PC-3 (cell line): ENCODE measurements at regions not wholly inside any gene's neighbourhood (a gene's known extent, or its start where the extent isn't known, plus 50 kb on each side); places are given as distances from the start of the nearest gene placed in this dataset.
"Not testable (repeated sequence)": the region's sequence is repeated elsewhere in the genome, so short reads cannot be mapped to it uniquely, and the experiment has no call there.

ENCODE experiments used
- EZH2 ChIP-seq: fragments of 300-600 bp; sonication (generic); IDR thresholded peaks from one replicate; pipeline ENCODE4 v1.6.1; 2017; ENCODE audit warnings: antibody characterized with exemption, mild to moderate bottlenecking, low read length; ENCODE audit not compliant: unreplicated experiment
- EZH2phosphoT487 ChIP-seq: fragments of 300-600 bp; sonication (generic); IDR thresholded peaks from 2 replicates; pipeline ENCODE4 v1.6.1; 2018; ENCODE audit warnings: mild to moderate bottlenecking, antibody characterized with exemption, low read length, borderline replicate concordance
- TF ChIP-seq, protein P1 (sequence below): fragments of 300-600 bp; sonication (generic); conservative IDR thresholded peaks from 2 replicates; pipeline ENCODE4 v1.5.1; 2017; ENCODE audit warnings: antibody characterized with exemption, low read depth, mild to moderate bottlenecking, low read length

DNA sequence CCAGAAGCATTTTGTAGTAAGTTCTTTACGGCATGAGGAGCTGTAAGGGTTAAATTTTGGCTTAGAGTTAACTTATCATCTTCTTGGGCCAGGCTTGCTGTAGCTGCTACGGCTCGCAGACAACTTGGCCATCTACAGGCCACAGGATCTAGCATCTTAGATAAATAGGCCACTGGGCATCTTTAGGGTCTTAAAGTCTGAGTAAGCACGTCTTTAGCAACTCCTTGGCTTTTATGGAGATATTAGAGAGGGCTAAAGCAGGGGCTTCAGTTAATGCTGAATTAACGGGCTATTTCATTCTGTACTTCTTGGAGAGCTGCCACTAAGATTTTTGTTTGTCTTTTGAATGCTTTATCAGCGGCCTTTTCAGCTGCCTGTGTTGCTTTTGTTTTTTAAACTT is 129.0 kb downstream of the ART5 start:
- TF ChIP-seq, protein P1, sequence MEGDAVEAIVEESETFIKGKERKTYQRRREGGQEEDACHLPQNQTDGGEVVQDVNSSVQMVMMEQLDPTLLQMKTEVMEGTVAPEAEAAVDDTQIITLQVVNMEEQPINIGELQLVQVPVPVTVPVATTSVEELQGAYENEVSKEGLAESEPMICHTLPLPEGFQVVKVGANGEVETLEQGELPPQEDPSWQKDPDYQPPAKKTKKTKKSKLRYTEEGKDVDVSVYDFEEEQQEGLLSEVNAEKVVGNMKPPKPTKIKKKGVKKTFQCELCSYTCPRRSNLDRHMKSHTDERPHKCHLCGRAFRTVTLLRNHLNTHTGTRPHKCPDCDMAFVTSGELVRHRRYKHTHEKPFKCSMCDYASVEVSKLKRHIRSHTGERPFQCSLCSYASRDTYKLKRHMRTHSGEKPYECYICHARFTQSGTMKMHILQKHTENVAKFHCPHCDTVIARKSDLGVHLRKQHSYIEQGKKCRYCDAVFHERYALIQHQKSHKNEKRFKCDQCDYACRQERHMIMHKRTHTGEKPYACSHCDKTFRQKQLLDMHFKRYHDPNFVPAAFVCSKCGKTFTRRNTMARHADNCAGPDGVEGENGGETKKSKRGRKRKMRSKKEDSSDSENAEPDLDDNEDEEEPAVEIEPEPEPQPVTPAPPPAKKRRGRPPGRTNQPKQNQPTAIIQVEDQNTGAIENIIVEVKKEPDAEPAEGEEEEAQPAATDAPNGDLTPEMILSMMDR: not testable (repeated sequence)
- TF ChIP-seq EZH2, EZH2phosphoT487: not testable (repeated sequence)
